ENCODE measurements at regions not wholly inside any gene's neighbourhood (a gene's known extent, or its start where the extent isn't known, plus 50 kb on each side); places are given as distances from the start of the nearest gene placed in this dataset.

DNA sequence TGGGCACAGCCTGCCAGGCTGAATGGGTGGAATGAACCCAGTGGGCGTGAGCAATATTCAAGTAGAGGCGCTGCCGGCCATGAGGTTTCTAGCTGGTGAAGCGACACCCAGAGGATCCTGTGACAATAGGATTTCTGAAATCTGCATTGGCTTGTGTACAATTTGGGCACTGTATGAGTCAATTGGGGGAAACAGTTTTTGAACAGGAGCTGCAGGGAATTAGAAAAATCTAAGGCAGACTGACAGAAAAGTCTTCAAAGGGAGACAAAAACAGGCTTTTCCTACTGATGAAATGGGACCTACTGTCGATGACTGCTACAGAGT is 145.2 kb downstream of the GPCPD1 start:
- H3K9ac ChIP-seq (replicated peaks; ENCODE audit: extremely low read depth, insufficient read depth, low read length), result no peak overlapping the region
- no peak overlapping the region for H2AFZ ChIP-seq (ENCODE audit: low read depth, low read length)
- FAIRE-seq, result no peak
- no peak overlapping the region for H3K4me3 ChIP-seq (replicated peaks in 1 of 3; ENCODE audit: insufficient read depth in 1 of 3, low read depth in 1 of 3, low read length in 3 of 3)
- no peak for DNase-seq (ENCODE audit: low read depth, low spot score)
- no peaks in the 10 kb centered on the region for H3K79me2 ChIP-seq (ENCODE audit: control insufficient read depth, insufficient read depth, low read length)
- no peaks in the 10 kb centered on the region for H3K9me1 ChIP-seq (replicated peaks; ENCODE audit: control insufficient read depth, extremely low read depth, insufficient read depth, low read length)
- no peaks in the 10 kb centered on the region for H3K4me1 ChIP-seq (ENCODE audit: control insufficient read depth, extremely low read depth, insufficient read depth, low read length)
- no peaks in the 10 kb centered on the region for H3K27me3 ChIP-seq (ENCODE audit: control insufficient read depth in 2 of 2, insufficient read depth in 2 of 2, low read length in 2 of 2)
- no TSS peak for BruUV-seq (replicated peaks)
- no peaks in the 10 kb centered on the region for H3K9me3 ChIP-seq (replicated peaks; ENCODE audit: control insufficient read depth, insufficient read depth, low read length)
- no peaks in the 10 kb centered on the region for H4K20me1 ChIP-seq (replicated peaks; ENCODE audit: control insufficient read depth, extremely low read depth, insufficient read depth, low read length)
- ChIA-PET POLR2A (no interaction called here), CTCF (interaction anchor here (1.9 kb wide), 2 partner anchors 17 to 243 kb away, joined by 5 to 7 read pairs; no protein-coding TSS in a partner anchor)
- no peak overlapping the region for H3K27ac ChIP-seq (ENCODE audit: insufficient read depth, low read depth, low read length)
- no peak overlapping the region for H3K4me2 ChIP-seq (ENCODE audit: insufficient read depth, low read length)
- intact Hi-C loops (cut with micrococcal nuclease) (no loop called here), dilution Hi-C loops (cut with MboI; ENCODE audit: extremely low pct_ligation_motif_present, low sequenced_read_pairs) (no loop called here)
- TF ChIP-seq EZH2 (IDR thresholded peaks at IDR 0.05; ENCODE audit: borderline replicate concordance, low read depth, low read length, severe bottlenecking) (no peak), GATA2 (IDR thresholded peaks at IDR 0.05; ENCODE audit: insufficient read depth, insufficient read length, low read depth, low read length) (no peak), POLR2A (IDR thresholded peaks at IDR 0.05; ENCODE audit: low read depth, low read length) (no peak), MYC (IDR thresholded peaks at IDR 0.05; ENCODE audit: low read depth, low read length) (no peak), JUN (IDR thresholded peaks at IDR 0.05; ENCODE audit: borderline replicate concordance, insufficient read depth, insufficient read length, low read depth) (no peak), POLR2AphosphoS5 (IDR thresholded peaks at IDR 0.05; ENCODE audit: insufficient read depth, low read depth, low read length) (no peak), FOS (IDR thresholded peaks at IDR 0.05; ENCODE audit: borderline replicate concordance, insufficient read depth, low read length) (no peak)
- TF ChIP-seq, protein P1, sequence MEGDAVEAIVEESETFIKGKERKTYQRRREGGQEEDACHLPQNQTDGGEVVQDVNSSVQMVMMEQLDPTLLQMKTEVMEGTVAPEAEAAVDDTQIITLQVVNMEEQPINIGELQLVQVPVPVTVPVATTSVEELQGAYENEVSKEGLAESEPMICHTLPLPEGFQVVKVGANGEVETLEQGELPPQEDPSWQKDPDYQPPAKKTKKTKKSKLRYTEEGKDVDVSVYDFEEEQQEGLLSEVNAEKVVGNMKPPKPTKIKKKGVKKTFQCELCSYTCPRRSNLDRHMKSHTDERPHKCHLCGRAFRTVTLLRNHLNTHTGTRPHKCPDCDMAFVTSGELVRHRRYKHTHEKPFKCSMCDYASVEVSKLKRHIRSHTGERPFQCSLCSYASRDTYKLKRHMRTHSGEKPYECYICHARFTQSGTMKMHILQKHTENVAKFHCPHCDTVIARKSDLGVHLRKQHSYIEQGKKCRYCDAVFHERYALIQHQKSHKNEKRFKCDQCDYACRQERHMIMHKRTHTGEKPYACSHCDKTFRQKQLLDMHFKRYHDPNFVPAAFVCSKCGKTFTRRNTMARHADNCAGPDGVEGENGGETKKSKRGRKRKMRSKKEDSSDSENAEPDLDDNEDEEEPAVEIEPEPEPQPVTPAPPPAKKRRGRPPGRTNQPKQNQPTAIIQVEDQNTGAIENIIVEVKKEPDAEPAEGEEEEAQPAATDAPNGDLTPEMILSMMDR (IDR thresholded peaks at IDR 0.05; ENCODE audit: extremely low read depth in 1 of 2, insufficient read depth in 1 of 2, low read depth in 1 of 2, low read length in 2 of 2), result no peak
- TF ChIP-seq, protein P2, sequence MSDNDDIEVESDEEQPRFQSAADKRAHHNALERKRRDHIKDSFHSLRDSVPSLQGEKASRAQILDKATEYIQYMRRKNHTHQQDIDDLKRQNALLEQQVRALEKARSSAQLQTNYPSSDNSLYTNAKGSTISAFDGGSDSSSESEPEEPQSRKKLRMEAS (IDR thresholded peaks at IDR 0.05; ENCODE audit: insufficient read depth, insufficient read length), result no peak
- no peaks in the 10 kb centered on the region for H3K36me3 ChIP-seq (ENCODE audit: control insufficient read depth in 2 of 2, extremely low read depth in 1 of 2, insufficient read depth in 2 of 2, low read length in 2 of 2)
